GM19025 (cell line): ENCODE measurements at regions not wholly inside any gene's neighbourhood (a gene's known extent, or its start where the extent isn't known, plus 50 kb on each side); places are given as distances from the start of the nearest gene placed in this dataset.
A peak's percentile ranks its signal among the peaks of the same experiment; 100 is the strongest.
"Not testable (repeated sequence)": the region's sequence is repeated elsewhere in the genome, so short reads cannot be mapped to it uniquely, and the experiment has no call there.

ENCODE experiments used
- ATAC-seq: cut with Tn5 transposase; IDR thresholded peaks from one replicate; pipeline ENCODE4 v1.9.1; 2021; ENCODE audit warnings: mild to moderate bottlenecking, low read depth, moderate library complexity; ENCODE audit not compliant: unreplicated experiment

DNA sequence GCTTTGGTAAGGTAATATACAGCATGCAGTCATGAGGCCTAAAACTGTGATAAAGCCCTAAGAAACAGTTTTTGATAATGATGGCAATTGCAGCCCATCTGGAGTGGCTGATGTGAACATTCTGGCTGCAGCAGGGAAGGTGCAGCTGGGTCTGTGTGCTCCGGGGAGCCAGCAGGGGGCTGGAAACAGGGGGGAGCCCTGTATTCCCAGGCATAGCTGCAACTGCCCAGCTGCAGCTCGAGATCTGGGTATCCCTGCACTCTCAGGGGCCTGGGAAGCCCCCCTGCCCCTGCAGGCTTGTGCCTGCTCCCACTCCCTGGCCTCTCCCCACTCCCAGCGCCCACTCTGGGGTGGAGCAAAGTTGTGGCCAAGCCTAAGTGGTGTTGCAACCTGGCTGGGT is 95.6 kb downstream of the RRAGB start:
- no peak for ATAC-seq

DNA sequence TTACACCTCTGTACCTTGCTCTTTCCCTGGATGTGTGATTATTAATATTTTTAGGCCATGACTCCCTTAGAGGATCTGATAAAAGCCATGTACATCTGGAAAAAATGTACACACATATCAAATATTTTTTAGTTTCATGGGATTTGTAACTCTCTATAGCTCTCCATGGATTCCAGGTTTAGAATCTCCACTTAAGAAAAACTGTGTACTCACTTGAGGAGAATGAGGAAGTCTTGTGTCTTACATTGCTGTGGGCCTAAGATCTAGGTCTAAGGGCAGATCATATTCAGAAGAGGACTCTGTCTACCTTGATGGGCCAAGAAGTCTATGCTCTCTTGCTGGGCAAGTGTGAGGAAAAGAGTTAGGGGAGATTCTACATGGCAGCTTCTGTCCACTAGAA is 98.0 kb downstream of the RRAGB start:
- no peak for ATAC-seq

DNA sequence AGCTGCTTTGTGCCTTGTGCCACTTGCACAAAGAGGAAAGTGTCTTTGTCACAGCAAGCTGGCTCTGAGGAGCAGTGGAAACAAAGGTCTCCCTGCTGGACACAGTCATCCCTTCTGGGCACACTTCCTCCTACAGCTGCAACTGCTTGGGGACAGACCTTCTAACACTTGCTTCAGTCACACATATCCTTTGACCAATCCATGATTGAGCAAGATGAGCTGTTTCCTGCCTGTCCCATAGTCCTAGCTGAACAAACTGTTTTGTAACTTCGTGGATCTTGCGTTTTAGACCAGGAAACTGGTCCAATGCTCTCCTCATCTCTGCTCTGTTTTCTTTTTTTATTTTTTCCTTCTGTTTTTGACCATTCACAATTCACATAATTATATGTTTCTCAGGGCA is 98.5 kb downstream of the RRAGB start:
- ATAC-seq, result no peak

DNA sequence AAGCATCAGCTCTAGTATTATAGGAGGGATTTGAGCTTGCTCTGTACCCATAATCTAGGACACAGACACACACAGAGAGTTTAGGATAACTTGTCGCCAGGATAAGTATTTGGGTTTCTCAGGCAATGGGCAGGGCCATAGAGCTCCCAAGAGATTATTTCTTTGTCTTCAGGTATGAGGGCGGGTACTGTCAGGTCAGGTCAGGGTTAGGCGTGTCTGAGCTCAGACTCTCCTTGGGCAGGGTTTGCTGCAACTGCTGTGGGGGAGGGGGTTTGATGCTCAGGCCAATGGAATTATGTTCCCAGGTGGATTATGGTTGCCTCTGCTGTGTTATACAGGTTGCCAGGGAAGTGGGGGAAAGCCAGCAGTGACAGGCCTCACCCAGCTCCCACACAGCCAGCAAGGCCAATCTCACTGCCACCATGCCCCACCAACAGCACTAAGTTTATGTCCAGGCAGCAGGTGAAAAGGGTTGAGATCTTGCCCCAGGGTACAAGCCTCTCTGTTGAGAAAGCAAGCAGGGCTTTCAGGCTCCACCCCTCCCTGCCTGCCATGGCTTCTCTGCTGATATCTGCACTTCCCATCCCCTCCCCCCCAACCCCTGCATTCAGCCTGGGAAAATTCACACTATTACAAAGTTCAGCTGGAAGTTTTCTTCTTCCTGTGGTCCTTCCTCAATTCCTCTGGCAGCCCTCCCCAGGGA is 101.3 kb downstream of the RRAGB start:
- no peak for ATAC-seq

DNA sequence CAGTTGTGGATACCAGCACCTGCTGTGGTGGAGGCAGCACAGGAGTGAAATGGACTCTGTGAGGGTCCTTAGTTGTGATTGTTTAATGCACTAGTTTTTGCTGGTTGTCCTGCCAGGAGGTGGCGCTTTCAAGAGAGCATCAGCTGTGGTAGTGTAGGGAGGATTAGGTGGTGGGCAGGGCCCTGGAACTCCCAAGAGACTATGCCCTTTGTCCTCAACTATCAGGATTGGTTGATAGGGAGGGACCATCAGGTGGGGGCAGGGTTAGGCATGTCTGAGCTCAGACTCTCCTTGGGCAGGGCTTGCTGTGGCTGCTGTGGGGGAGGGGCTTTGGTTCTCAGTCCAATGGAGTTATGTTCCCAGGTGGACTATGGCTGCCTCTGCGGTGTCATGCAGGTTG is 121.9 kb downstream of the RRAGB start:
- no peak for ATAC-seq

DNA sequence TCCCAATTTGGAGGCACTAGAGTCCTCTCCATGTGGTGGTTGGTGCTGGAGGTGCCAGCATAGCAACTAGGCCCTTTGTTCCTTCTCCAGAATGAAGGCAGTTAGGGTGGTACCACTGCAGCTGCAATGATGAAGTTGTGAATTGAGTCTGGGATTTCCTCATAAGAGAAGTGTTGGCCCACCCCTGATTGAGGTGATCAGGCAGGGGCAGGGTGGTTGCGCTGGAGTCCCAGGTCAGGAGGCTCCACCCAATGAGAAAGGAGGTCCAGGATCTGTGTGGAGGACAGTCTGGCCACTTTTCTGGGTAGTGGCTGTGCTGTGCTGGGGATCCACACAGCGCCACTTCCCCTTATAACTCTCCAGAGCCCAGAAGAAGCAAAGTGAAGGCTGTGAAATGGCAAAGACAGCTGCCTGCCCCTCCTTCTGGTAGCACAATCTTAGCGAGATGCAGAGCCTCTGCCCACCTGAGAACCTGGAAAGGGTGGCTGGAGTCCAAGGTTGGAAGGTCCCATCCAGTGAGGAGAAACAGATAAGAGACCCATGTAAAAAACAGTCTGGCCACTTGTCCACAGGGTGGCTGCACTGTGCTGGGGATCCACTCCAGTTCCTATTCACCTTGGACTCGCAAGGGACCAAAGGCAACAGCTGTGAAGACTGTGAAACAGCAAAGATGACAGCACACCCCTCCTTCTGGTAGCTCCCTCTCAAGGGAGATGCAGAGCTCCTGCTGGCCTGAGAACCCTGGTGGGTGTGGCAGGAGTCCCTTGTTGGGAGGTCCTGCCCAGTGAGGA is 124.6 kb downstream of the RRAGB start:
- ATAC-seq, result no peak

DNA sequence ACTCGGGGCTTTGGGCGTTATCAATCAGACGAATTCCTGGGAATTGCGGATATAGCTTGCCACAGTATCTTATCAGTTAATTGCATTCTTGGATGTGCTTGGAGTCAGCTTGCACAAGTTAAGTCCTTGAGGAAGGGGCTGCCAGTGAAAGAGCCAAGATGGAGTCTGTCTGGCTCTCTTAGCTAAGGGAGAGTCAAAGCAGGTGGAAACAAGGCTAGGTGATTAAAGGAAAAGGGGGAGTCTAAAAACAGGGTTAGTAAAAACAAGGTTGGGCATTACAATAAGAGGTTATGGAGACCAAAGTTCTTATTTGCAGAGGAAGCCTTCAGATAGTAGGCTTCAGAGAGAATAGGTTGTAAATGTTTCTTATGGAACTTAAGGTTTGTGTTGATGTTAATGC is 149.2 kb downstream of the RRAGB start:
- not testable (repeated sequence) for ATAC-seq

DNA sequence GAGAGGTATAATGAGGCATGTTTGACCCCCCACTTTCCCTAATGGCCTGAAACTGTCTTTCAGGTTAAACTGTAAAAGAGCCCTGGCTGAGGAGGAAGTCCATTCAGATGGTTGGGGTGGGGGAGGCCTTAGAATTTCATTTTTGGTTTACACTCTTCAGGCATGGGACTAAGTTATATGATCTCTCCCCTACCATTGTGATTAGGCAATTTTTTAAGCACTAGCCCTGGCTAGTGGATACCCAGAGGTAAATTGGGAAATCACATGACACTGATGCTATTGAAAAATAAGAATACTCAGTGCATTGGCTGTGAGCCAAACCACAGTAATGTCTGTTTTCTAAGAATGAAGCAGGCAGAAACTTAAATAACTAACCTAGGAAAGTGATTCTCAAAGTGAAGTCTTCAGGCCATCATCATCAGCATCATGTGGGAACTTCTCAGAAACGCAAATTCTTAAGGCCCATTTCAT is 149.7 kb downstream of the RRAGB start:
- peak; percentile 83 for ATAC-seq

DNA sequence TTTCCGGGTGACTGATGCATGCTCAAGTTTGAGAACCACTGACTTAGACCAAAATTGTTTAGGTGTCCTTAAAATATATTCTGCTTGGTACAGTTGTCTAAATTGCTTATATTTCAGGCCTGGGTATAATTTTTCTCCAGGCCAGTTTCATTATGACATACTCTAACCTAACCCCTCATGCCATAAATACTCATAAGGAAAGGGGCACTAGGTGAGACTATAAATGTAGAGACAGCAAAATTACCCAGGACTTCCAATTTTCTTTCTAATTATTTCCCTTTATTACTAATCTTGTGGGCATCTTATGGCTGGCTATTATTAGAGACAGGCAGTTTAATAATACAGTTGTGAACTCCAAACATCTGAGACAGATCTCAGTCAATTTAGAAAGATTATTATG is 150.2 kb downstream of the RRAGB start:
- peak; percentile 58 for ATAC-seq

DNA sequence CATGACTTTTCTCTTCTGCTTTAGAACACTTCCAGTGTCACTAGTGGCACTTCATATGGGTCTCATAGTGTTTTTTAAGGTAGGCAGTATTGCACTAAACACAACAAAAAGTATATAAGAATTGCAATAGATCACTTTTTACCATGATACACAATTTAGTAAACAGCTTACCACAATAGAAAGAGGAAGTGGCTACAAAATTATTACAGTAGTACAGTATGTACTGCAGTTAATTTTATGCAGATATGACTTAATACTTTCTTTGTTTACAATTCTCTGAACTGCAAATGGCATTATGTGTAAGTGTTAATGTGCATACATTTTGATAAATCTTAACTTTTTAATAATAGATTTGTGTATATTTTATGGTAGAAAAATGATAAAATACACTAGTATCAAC is 157.3 kb downstream of the RRAGB start:
- no peak for ATAC-seq

DNA sequence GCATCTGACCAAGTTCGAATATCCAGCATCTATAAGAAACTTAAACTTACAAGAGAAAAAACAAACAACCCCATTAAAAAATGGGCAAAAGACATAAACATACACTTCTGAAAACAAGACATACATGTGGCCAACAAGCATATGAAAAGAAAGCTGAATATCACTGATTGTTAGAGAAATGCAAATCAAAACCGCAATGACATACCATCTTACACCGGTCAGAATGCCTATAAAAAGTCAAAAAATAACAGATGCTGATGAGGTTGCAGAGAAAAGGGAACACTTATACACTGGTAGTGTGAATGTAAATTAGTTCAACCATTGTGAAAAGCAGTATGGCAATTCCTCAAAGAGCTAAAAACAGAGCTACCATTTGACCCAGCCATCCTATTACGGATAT is 166.0 kb downstream of the RRAGB start:
- not testable (repeated sequence) for ATAC-seq

DNA sequence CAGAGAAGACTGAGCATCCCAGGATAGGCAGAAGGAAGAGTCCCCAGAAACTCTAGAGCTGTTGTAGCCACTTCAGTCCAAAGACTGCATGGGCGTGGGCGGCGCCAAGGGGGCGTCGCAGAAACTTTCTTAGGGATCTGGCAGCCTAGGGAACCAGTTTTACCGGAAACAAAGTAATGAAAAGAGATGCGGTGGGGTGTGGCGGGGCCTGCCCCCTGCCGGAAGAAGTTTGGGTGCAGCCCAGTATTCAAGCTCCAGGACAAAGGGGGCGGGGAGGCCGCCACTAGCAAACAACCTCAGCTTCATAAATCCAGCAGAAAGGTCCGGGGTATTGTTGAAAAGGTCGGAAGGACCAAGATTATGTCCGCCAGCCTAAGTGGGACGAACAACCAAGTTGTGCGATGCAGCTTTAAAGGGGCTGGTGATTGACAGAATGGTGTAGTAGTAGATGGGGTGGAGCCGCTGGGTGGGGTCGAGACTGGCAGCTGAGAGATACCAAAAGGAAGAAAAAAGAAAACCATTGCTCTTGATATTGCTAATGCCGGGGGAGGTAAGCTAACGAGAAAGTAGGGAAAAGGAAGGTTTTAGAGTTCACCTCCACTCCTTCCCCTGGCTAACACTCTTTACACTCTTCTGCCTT is 190.5 kb downstream of the RRAGB start:
- peak; percentile 67 for ATAC-seq

DNA sequence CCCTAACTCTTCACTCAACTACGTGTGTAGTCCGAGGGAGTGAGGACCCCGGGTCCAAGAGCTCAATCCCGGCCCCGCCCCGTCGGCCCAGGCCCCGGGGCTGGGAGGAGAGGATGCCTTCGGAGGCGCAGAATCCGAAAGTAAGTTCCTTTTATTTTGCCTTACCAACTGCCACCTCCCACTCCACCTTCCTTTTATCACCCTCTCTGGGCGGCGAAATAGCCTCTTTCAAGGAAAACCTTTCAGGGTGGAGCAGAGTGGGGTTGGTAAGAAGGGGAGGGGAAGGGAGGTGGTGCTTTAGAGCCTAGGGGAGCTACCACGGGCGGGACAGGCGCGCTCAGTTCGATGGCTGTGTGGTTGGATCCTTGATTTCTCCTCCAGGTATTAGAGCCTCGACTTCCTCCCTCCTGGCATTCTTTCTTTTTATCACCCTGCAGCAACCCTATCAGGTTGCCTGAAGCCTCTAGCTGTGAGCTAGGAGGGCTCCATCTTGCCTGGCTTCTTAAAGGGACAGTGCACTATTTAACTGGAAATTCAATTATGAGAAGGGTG is 191.2 kb downstream of the RRAGB start:
- peak; percentile 48 for ATAC-seq

DNA sequence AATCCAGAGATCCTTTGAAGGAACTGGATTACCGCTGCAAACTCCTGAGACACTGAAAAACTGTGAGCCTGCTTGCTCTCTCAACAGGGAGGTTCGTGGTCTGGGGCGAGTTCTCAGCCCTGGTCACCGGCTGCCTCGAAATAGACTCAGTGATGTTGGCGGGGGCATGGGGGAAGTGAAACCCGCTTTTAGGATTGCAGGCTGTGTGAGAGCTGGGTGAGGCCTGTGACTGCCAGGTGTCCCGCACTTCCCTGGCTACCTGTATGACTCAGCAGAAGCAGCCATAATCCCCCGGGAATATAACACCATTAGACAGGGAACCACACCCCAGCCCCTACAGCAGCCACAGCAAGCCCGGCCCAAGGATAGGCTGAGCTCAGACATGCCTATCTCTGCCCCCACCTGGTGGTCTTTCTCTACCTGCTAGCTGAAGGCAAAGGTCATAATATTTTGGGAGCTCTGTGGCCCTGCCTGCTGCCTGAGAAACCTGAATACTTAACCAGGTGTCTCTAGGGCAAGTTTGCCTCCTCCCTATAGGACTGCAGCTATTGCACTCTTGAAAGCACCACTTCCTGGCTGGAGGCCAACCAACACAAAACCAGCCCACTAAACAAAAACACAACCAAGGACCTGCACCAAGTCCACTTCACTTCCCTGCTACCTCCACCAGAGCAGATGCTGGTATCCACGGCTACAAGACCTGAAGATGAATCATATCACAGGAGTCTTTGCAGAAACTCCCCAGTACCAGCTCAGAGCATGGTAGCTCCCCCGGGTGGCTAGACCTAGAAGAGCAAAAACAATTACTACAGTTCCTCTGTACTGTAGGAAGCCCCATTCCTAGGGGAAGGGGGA is 202.0 kb downstream of the RRAGB start:
- ATAC-seq, result peak; percentile 89

DNA sequence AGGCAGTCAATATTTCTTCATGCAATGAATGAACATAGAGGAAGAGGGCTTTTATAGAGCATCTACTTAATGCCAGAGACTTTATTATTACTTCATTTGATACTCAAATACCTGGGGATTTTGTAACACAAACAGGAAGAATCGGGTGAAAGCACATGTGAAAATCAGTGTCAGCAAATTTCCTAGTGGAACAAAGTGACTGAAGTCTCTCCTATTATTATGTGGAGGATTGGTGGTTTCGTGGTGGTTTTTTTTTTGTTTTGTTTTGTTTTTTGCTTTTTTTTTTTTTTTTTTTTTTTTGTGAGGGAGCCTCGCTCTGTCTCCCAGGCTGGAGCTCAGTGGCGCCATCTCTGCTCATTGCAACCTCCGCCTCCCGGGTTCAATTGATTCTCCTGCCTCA is 207.0 kb downstream of the RRAGB start:
- ATAC-seq, result no peak

DNA sequence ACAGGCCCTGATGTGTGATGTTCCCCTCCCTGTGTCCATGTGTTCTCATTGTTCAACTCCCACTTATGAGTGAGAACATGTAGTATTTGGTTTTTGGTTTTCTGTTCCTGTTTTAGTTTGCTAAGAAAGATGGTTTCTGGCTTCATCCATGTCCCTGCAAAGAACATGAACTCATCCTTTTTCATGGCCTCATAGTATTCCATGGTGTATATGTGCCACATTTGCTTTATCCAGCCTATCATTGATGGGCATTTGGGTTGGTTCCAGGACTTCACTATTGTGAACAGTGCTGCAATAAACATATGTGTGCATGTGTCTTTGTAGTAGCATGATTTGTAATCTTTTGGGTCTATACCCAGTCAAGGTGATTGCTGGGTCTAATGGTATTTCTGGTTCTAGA is 211.0 kb downstream of the RRAGB start:
- ATAC-seq, result not testable (repeated sequence)
